WTC11 (cell line): ENCODE measurements at regions not wholly inside any gene's neighbourhood (a gene's known extent, or its start where the extent isn't known, plus 50 kb on each side); places are given as distances from the start of the nearest gene placed in this dataset.

Experiments used
- ATAC-seq: fragments of 200-7000 bp; cut with Tn5 transposase; 2 replicates; pipeline ENCODE4 v1.10.0; 2021; ENCODE audit warnings: mild to moderate bottlenecking, moderate library complexity
- CTCF ChIA-PET: fragments of 300-600 bp; sonication (Branson Sonifier 250); formaldehyde crosslinking; loops from one replicate; lab custom pipeline; 2021; ENCODE audit warnings: antibody characterized with exemption; lab: Charles Lee
- POLR2A ChIA-PET: fragments of 350-600 bp; sonication (Branson Sonifier 250); formaldehyde crosslinking; loops from one replicate; lab custom pipeline; 2021; ENCODE audit warnings: antibody characterized with exemption; lab: Charles Lee
- DNase-seq: peaks from one replicate; pipeline ENCODE4 v3.0.0; 2021; ENCODE audit warnings: low spot score
- H3K27ac Mint-ChIP-seq: 2 replicates; pipeline ENCODE4 v1.8.0; 2021; ENCODE audit warnings: mixed read lengths
- H3K27me3 Mint-ChIP-seq: 2 replicates; pipeline ENCODE4 v1.8.0; 2021; ENCODE audit warnings: low read depth, mild to moderate bottlenecking, moderate library complexity, mixed read lengths
- H3K36me3 Mint-ChIP-seq: 2 replicates; pipeline ENCODE4 v1.8.0; 2021; ENCODE audit warnings: mixed read lengths
- H3K4me1 Mint-ChIP-seq: 2 replicates; pipeline ENCODE4 v1.8.0; 2022; ENCODE audit warnings: mixed read lengths
- H3K4me3 Mint-ChIP-seq: 2 replicates; pipeline ENCODE4 v1.8.0; 2021; ENCODE audit warnings: mild to moderate bottlenecking, moderate library complexity, mixed read lengths
- H3K9me3 Mint-ChIP-seq: 2 replicates; pipeline ENCODE4 v1.8.0; 2021; ENCODE audit warnings: mixed read lengths
- AFF4 ChIP-seq: sonication (generic); formaldehyde crosslinking; IDR thresholded peaks from 2 replicates; pipeline ENCODE4 v1.8.1; 2023; ENCODE audit warnings: mild to moderate bottlenecking, missing genetic modification reagents, borderline replicate concordance
- ARID4B ChIP-seq: sonication (generic); formaldehyde crosslinking; IDR thresholded peaks from 2 replicates; pipeline ENCODE4 v1.8.0; 2023; ENCODE audit warnings: missing genetic modification reagents, mild to moderate bottlenecking, borderline replicate concordance
- ATF2 ChIP-seq: sonication (generic); formaldehyde crosslinking; IDR thresholded peaks from 2 replicates; pipeline ENCODE4 v1.8.1; 2022; ENCODE audit warnings: low read depth, missing genetic modification reagents, borderline replicate concordance
- CREM ChIP-seq: sonication (generic); formaldehyde crosslinking; IDR thresholded peaks from 2 replicates; pipeline ENCODE4 v1.8.1; 2022; ENCODE audit warnings: mild to moderate bottlenecking, missing genetic modification reagents, moderate library complexity
- ESRRA ChIP-seq: sonication (generic); formaldehyde crosslinking; IDR thresholded peaks from 2 replicates; pipeline ENCODE4 v1.8.1; 2022; ENCODE audit warnings: mild to moderate bottlenecking, missing genetic modification reagents, borderline replicate concordance
- ETV6 ChIP-seq: sonication (generic); formaldehyde crosslinking; IDR thresholded peaks from 2 replicates; pipeline ENCODE4 v1.8.1; 2022; ENCODE audit warnings: mild to moderate bottlenecking, missing genetic modification reagents
- FOXP1 ChIP-seq: sonication (generic); formaldehyde crosslinking; IDR thresholded peaks from 2 replicates; pipeline ENCODE4 v1.8.0; 2022; ENCODE audit warnings: missing genetic modification reagents, mild to moderate bottlenecking, moderate library complexity, borderline replicate concordance
- HMGXB4 ChIP-seq: sonication (generic); formaldehyde crosslinking; IDR thresholded peaks from 2 replicates; pipeline ENCODE4 v1.8.1; 2023; ENCODE audit warnings: mild to moderate bottlenecking, moderate library complexity, missing genetic modification reagents
- JAZF1 ChIP-seq: fragments of 250-450 bp; sonication (Bioruptor Pico); IDR thresholded peaks from 2 replicates; pipeline ENCODE4 v1.9.0; 2021; ENCODE audit warnings: moderate library complexity, mild to moderate bottlenecking, inconsistent platforms
- KAT7 ChIP-seq: sonication (generic); formaldehyde crosslinking; IDR thresholded peaks from 2 replicates; pipeline ENCODE4 v1.8.1; 2023; ENCODE audit warnings: missing genetic modification reagents, mild to moderate bottlenecking, borderline replicate concordance
- MLX ChIP-seq: sonication (generic); formaldehyde crosslinking; IDR thresholded peaks from 2 replicates; pipeline ENCODE4 v1.8.1; 2023; ENCODE audit warnings: mild to moderate bottlenecking, missing genetic modification reagents, moderate library complexity
- MYBL2 ChIP-seq: sonication (generic); formaldehyde crosslinking; IDR thresholded peaks from 2 replicates; pipeline ENCODE4 v1.8.1; 2023; ENCODE audit warnings: mild to moderate bottlenecking, moderate library complexity, missing genetic modification reagents
- RELA ChIP-seq: sonication (generic); formaldehyde crosslinking; IDR thresholded peaks from 2 replicates; pipeline ENCODE4 v1.8.1; 2022; ENCODE audit warnings: missing genetic modification reagents, mild to moderate bottlenecking, borderline replicate concordance
- TEAD1 ChIP-seq: sonication (generic); formaldehyde crosslinking; IDR thresholded peaks from 2 replicates; pipeline ENCODE4 v1.8.0; 2022; ENCODE audit warnings: mild to moderate bottlenecking, missing genetic modification reagents
- TP53 ChIP-seq: sonication (generic); formaldehyde crosslinking; IDR thresholded peaks from 2 replicates; pipeline ENCODE4 v1.8.1; 2023; ENCODE audit warnings: mild to moderate bottlenecking, missing genetic modification reagents
- USF2 ChIP-seq: sonication (generic); formaldehyde crosslinking; IDR thresholded peaks from 2 replicates; pipeline ENCODE4 v1.8.1; 2023; ENCODE audit warnings: mild to moderate bottlenecking, missing genetic modification reagents, moderate library complexity
- ZNF219 ChIP-seq: sonication (generic); formaldehyde crosslinking; IDR thresholded peaks from 2 replicates; pipeline ENCODE4 v1.8.0; 2023; ENCODE audit warnings: missing genetic modification reagents, mild to moderate bottlenecking, borderline replicate concordance
- ZNF281 ChIP-seq: sonication (generic); formaldehyde crosslinking; IDR thresholded peaks from 2 replicates; pipeline ENCODE4 v1.8.0; 2023; ENCODE audit warnings: mild to moderate bottlenecking, missing genetic modification reagents

- POLR2A ChIA-PET: no interaction called here
- Mint-ChIP-seq H3K36me3 (no peaks in the 10 kb centered on the region), H3K27me3 (no peaks in the 10 kb centered on the region), H3K4me3 (no peak overlapping the region), H3K4me1 (peaks cover 43% of the 10 kb centered on the region), H3K27ac (peak overlapping the region; percentile 53; the same call in 1 of the 2 replicates)
- CTCF ChIA-PET: interaction anchor here (0.6 to 1.6 kb wide), 12 partner anchors 18 to 646 kb away, joined by 3 to 8 read pairs (median 4); no protein-coding TSS in a partner anchor
- peak; percentile 51 for ATAC-seq
- peak; percentile 30 for DNase-seq
- TF ChIP-seq RELA (CRISPR knock-in tag): no peak
- no peak for TF ChIP-seq FOXP1 (CRISPR knock-in tag)
- no peak for TF ChIP-seq HMGXB4
- TF ChIP-seq TEAD1 (CRISPR knock-in tag): no peak
- TF ChIP-seq MYBL2 (CRISPR knock-in tag): no peak
- no peak for TF ChIP-seq ESRRA
- TF ChIP-seq ATF2 (CRISPR knock-in tag): no peak
- TF ChIP-seq USF2 (CRISPR knock-in tag): no peak
- TF ChIP-seq MLX (CRISPR knock-in tag): no peak
- no peak for TF ChIP-seq KAT7 (CRISPR knock-in tag)
- TF ChIP-seq TP53: no peak
- TF ChIP-seq, all 79 proteins: peak for 0
- no peaks in the 10 kb centered on the region for H3K9me3 Mint-ChIP-seq
Measured at GRCh38 chrX:39652336-39652735, 445.4 kb downstream of the BCOR start.

GRCh38 chrX:39653691-39654090 is 444.1 kb downstream of the BCOR start:
- CTCF ChIA-PET: interaction anchor here (0.7 to 2.2 kb wide), 7 partner anchors 34 to 900 kb away, joined by 3 to 6 read pairs (median 4); no protein-coding TSS in a partner anchor
- H3K9me3 Mint-ChIP-seq: no peaks in the 10 kb centered on the region
- DNase-seq: peak; percentile 17
- H3K27me3 Mint-ChIP-seq: no peaks in the 10 kb centered on the region
- POLR2A ChIA-PET: interaction anchor here (0.9 kb wide), 1 partner anchor 77 kb away, joined by 3 read pairs; no protein-coding TSS in a partner anchor
- peak; percentile 70 for ATAC-seq
- peak overlapping the region; percentile 59 for H3K4me3 Mint-ChIP-seq
- peaks cover 44% of the 10 kb centered on the region for H3K4me1 Mint-ChIP-seq
- TF ChIP-seq JAZF1 (CRISPR knock-in tag) (no peak), AFF4 (no peak), ARID4B (no peak), ZNF219 (no peak), ETV6 (CRISPR knock-in tag) (no peak), CREM (CRISPR knock-in tag) (no peak), ZNF281 (CRISPR knock-in tag) (no peak)
- H3K36me3 Mint-ChIP-seq: no peaks in the 10 kb centered on the region
- H3K27ac Mint-ChIP-seq: peak overlapping the region; percentile 95
